Activated T-cell treated with anti-CD3 and anti-CD28 coated beads, Interleukin-2, amount 50 U/mL, for 72 hours (primary cell): ENCODE measurements at regions not wholly inside any gene's neighbourhood (a gene's known extent, or its start where the extent isn't known, plus 50 kb on each side); places are given as distances from the start of the nearest gene placed in this dataset.
"Not testable (repeated sequence)": the region's sequence is repeated elsewhere in the genome, so short reads cannot be mapped to it uniquely, and the experiment has no call there.

Experiments
- ATAC-seq, 2 donors: fragments of 150-1000 bp; cut with Tn5 transposase; replicated peaks in 1 of 2; 2 replicates each; pipeline ENCODE4 v1.10.0; 2021; ENCODE audit warnings: moderate library complexity in 2 of 2, mild to moderate bottlenecking in 1 of 2
- DNase-seq, 2 donors: peaks; one replicate each; pipeline ENCODE4 v3.0.0; 2021 to 2022; ENCODE audit warnings: mixed read lengths in 1 of 2
- H3K27ac Mint-ChIP-seq: one replicate; pipeline ENCODE4 v1.8.0; 2022; ENCODE audit warnings: mild to moderate bottlenecking, moderate library complexity, mixed read lengths
- H3K27me3 Mint-ChIP-seq: one replicate; pipeline ENCODE4 v1.8.0; 2022; ENCODE audit warnings: low read depth, mixed read lengths
- H3K36me3 Mint-ChIP-seq, 2 donors: one replicate each; pipeline ENCODE4 v1.8.0; 2022; ENCODE audit warnings: mixed read lengths in 2 of 2, mild to moderate bottlenecking in 1 of 2; ENCODE audit not compliant: insufficient read depth in 2 of 2
- H3K4me1 Mint-ChIP-seq: one replicate; pipeline ENCODE4 v1.8.0; 2022; ENCODE audit warnings: low read depth, mixed read lengths
- H3K4me3 Mint-ChIP-seq, 2 donors: one replicate each; pipeline ENCODE4 v1.8.0; 2022; ENCODE audit warnings: mild to moderate bottlenecking in 2 of 2, mixed read lengths in 2 of 2, moderate library complexity in 2 of 2
- H3K9me3 Mint-ChIP-seq, 2 donors: one replicate each; pipeline ENCODE4 v1.8.0; 2022; ENCODE audit warnings: mixed read lengths in 2 of 2

- Mint-ChIP-seq H3K9me3 (no peaks in the 10 kb centered on the region), H3K4me1 (no peaks in the 10 kb centered on the region), H3K27me3 (peaks cover 65% of the 10 kb centered on the region), H3K27ac (no peak overlapping the region), H3K36me3 (peaks cover 0 to 2% of the 10 kb centered on the region in 2 donors), H3K4me3 (no peak overlapping the region)
- ATAC-seq = no peak
- no peak for DNase-seq
Measured at GRCh38 chr14:103271189-103271588, 62.8 kb upstream of the EIF5 start.

GRCh38 chr14:103273145-103273744 is 60.8 kb upstream of the EIF5 start:
- no peak overlapping the region for H3K4me3 Mint-ChIP-seq
- H3K27ac Mint-ChIP-seq = no peak overlapping the region
- H3K9me3 Mint-ChIP-seq = no peaks in the 10 kb centered on the region
- H3K27me3 Mint-ChIP-seq = peaks cover 68% of the 10 kb centered on the region
- ATAC-seq (no peak), DNase-seq (no peak)
- no peaks in the 10 kb centered on the region for H3K4me1 Mint-ChIP-seq
- peaks cover 2% of the 10 kb centered on the region in 2 donors for H3K36me3 Mint-ChIP-seq

DNA sequence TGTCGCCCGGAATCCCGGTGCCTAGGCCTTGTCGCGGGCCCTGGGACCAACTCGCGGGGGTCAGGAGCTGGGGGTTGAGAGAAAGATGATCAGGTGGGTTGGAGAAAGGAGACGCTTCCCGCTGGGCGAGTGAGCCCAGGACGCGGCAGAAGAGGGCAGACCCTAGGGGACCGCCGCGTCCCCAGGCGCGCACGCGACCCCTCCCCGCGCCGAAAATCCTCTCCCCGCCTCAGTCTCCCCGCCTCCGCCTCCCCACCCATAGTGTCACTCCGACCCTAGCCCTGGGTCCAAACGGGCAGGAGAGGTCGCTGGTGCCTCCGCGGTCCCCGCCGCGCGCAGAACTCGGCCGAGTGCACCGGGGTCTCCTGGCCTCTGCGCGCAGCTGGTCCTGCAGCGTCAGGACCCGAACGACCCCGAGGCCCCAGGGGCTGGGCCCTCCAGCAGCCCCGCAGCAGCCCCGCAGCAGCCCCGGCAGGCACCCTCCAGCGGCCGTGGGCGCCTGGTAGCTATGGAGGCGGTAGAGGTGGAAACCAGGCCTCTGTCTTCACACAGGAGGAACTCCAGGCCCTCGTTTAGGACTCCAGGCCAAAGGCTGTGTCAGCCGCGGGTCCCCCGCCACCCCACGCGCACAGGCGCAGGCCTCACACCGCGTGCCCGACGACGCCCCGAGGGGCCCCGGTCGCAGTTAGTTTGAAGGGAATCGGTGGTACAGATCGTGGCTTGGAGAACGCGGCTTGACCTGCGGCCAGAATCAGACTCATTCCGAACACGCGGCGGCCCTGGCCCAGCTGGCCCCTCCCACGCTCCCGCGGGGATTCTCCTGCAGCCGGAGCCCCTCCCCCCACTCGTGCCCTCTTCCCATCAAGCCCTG is 60.1 kb upstream of the EIF5 start:
- ATAC-seq (no peak), DNase-seq (no peak)
- Mint-ChIP-seq H3K27me3 (peaks cover 69% of the 10 kb centered on the region), H3K9me3 (no peaks in the 10 kb centered on the region), H3K27ac (no peak overlapping the region), H3K4me3 (no peak overlapping the region), H3K4me1 (no peaks in the 10 kb centered on the region), H3K36me3 (peaks cover 2% of the 10 kb centered on the region in 2 donors)

DNA sequence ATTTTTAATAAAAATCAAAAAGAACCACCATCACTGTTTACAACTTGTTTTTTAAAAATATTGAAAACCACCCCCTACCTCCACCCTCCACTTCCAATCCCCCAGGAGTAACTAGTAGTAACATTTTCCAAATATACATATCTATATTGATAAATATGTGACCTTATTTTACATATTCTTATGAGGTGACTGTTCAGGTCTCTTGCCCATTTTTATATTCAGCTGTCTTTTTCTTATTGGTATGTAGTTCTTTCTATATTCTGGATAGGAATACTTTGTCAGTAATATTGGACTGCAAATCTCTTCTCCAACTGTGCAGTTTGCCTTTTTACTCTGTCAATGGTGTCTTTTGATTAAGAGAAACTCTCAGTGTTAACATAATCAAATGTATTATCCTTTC is 59.0 kb upstream of the EIF5 start:
- no peak overlapping the region for H3K27ac Mint-ChIP-seq
- H3K4me3 Mint-ChIP-seq = no peak overlapping the region
- DNase-seq (no peak), ATAC-seq (no peak)
- no peaks in the 10 kb centered on the region for H3K9me3 Mint-ChIP-seq
- H3K27me3 Mint-ChIP-seq = peaks cover 68% of the 10 kb centered on the region
- peaks cover 2% of the 10 kb centered on the region in 2 donors for H3K36me3 Mint-ChIP-seq
- H3K4me1 Mint-ChIP-seq = no peaks in the 10 kb centered on the region

DNA sequence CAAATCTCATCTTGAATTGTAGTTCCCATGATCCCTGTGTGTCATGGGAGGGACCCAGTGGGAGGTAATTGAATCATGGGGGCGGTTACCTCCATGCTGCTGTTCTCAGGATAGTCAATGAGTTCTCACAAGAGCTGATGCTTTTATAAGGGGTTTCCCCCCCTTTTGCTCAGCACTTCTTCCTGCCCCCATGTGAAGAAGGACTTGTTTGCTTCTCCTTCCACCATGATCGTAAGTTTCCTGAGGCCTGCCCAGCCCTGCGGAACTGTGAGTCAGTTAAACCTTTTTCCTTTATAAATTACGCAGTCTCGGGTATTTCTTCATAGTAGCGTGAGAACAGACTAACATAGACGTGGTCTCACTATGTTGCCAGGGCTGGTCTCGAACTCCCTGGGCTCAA is 56.1 kb upstream of the EIF5 start:
- no peaks in the 10 kb centered on the region for H3K4me1 Mint-ChIP-seq
- DNase-seq (no peak), ATAC-seq (no peak)
- H3K36me3 Mint-ChIP-seq = peaks cover 2% of the 10 kb centered on the region in 2 donors
- H3K27me3 Mint-ChIP-seq = peaks cover 77% of the 10 kb centered on the region
- H3K4me3 Mint-ChIP-seq = no peak overlapping the region
- H3K27ac Mint-ChIP-seq = no peak overlapping the region
- no peaks in the 10 kb centered on the region for H3K9me3 Mint-ChIP-seq

DNA sequence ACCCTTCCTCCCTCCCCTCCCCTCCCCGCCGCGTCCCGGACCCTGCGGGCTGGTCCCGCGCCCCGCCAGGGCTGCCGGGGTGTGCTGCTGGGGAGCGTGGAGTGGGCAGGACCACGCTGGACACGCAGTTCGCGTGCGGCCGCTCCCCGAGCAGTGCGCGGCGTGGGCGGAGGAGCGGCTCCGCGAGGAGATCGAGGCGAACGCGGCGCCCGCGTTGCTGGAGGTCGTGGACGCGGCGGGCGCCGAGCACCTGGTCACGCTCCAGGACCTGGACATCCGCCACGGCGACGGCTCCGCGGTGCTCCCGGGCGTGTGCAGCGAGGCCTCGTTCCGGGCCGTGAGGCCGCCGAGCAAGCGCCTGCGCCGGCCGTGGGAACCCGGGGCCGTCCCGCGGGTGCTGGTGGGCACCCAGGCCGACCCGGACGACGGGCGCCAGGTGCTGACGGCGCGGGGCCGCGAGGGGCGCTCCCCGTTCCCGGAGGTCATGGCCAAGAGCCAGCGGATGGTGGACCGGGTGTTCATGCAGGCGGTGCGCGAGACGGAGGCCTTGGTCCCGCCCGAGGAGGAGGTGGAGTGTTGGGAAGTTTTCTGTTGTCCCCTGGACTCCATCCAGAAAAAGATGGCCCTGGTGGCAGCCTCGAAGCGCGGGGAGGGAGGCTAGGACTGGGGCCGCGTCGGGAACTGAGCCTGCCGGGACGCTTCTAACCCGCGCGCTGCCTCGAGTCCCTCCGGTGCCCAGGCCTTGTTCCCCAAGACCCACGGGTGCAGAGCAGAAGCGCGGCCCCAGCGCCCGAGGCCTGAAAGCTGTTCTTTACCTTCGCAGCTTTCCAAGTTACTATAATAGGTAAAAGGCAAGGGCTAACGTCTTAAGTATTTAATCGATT is 54.7 kb upstream of the EIF5 start:
- Mint-ChIP-seq H3K36me3 (peaks cover 2% of the 10 kb centered on the region in 2 donors), H3K27ac (no peak overlapping the region), H3K27me3 (peaks cover 84% of the 10 kb centered on the region), H3K9me3 (no peaks in the 10 kb centered on the region), H3K4me1 (no peaks in the 10 kb centered on the region), H3K4me3 (peak overlapping the region; percentile 49 to 54)
- ATAC-seq (no peak), DNase-seq (no peak)

DNA sequence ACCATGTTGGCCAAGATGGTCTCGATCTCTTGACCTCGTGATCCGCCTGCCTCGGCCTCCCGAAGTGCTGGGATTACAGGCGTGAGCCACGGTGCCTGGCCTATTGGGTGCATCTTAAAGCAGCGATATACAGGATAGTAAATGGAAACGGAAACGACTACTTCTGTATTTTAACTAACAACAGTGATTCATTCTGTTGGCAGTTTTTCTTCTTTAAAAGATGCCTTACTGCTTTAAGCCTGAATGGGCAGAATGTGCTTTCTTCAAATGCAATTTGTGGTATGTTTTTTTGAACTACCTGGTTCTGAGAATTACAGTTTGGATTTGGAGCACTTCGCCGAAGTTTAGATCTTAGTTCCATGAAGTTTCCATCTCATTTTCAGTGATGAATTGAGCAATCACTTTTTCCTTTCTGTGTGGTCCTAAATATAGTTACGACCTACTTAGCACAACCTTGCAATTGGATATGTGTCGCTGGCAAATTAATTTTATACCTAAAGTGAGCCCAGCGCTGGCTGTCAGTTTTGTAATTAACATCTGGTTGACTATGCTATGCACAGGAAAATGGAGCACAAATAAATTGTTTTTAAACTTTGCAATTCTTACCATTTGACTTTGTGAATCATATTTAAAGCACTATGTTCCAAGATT is 53.6 kb upstream of the EIF5 start:
- Mint-ChIP-seq H3K36me3 (peaks cover 0 to 2% of the 10 kb centered on the region in 2 donors), H3K27me3 (peaks cover 82% of the 10 kb centered on the region), H3K4me1 (no peaks in the 10 kb centered on the region), H3K27ac (no peak overlapping the region), H3K9me3 (no peaks in the 10 kb centered on the region), H3K4me3 (peak overlapping the region; percentile 49 to 54)
- no peak for DNase-seq
- no peak for ATAC-seq

GRCh38 chr14:103281496-103282231 is 52.4 kb upstream of the EIF5 start:
- no peak for DNase-seq

GRCh38 chr14:103282309-103282708 is 51.7 kb upstream of the EIF5 start:
- not testable (repeated sequence) for H3K9me3 Mint-ChIP-seq, DNase-seq, H3K4me1 Mint-ChIP-seq, H3K27ac Mint-ChIP-seq, H3K4me3 Mint-ChIP-seq, ATAC-seq, H3K36me3 Mint-ChIP-seq
- H3K27me3 Mint-ChIP-seq = peaks cover 71% of the 10 kb centered on the region

More at GRCh38 chr14:103281496-103282231, 52.4 kb upstream of the EIF5 start:
- no peaks in the 10 kb centered on the region for H3K4me1 Mint-ChIP-seq
- no peak overlapping the region for H3K4me3 Mint-ChIP-seq
- no peak overlapping the region for H3K27ac Mint-ChIP-seq
- no peak for ATAC-seq
- H3K27me3 Mint-ChIP-seq = peaks cover 77% of the 10 kb centered on the region
- peaks cover 0 to 2% of the 10 kb centered on the region in 2 donors for H3K36me3 Mint-ChIP-seq
- no peaks in the 10 kb centered on the region for H3K9me3 Mint-ChIP-seq

GRCh38 chr14:103282932-103283331 is 51.1 kb upstream of the EIF5 start:
- Mint-ChIP-seq H3K4me1 (no peaks in the 10 kb centered on the region), H3K36me3 (peaks cover 0 to 2% of the 10 kb centered on the region in 2 donors), H3K4me3 (no peak overlapping the region), H3K27me3 (peaks cover 64% of the 10 kb centered on the region), H3K9me3 (no peaks in the 10 kb centered on the region), H3K27ac (no peak overlapping the region)
- ATAC-seq = no peak
- no peak for DNase-seq

- H3K36me3 Mint-ChIP-seq = no peaks in the 10 kb centered on the region
- peaks cover 58% of the 10 kb centered on the region for H3K27me3 Mint-ChIP-seq
- no peak overlapping the region for H3K27ac Mint-ChIP-seq
- no peaks in the 10 kb centered on the region for H3K9me3 Mint-ChIP-seq
- H3K4me3 Mint-ChIP-seq = no peak overlapping the region
- DNase-seq = no peak
- H3K4me1 Mint-ChIP-seq = no peaks in the 10 kb centered on the region
- ATAC-seq = no peak
Measured at GRCh38 chr14:103283916-103284315, 50.1 kb upstream of the EIF5 start.
